Limb (tissue), 2 donors: ENCODE measurements at regions not wholly inside any gene's neighbourhood (a gene's known extent, or its start where the extent isn't known, plus 50 kb on each side); places are given as distances from the start of the nearest gene placed in this dataset.
A peak's percentile ranks its signal among the peaks of the same experiment; 100 is the strongest.

Experiments used
- DNase-seq, 2 donors: peaks; one replicate each; pipeline ENCODE4 v3.0.0-alpha.2; 2016; ENCODE audit errors: extremely low spot score in 2 of 2

DNA sequence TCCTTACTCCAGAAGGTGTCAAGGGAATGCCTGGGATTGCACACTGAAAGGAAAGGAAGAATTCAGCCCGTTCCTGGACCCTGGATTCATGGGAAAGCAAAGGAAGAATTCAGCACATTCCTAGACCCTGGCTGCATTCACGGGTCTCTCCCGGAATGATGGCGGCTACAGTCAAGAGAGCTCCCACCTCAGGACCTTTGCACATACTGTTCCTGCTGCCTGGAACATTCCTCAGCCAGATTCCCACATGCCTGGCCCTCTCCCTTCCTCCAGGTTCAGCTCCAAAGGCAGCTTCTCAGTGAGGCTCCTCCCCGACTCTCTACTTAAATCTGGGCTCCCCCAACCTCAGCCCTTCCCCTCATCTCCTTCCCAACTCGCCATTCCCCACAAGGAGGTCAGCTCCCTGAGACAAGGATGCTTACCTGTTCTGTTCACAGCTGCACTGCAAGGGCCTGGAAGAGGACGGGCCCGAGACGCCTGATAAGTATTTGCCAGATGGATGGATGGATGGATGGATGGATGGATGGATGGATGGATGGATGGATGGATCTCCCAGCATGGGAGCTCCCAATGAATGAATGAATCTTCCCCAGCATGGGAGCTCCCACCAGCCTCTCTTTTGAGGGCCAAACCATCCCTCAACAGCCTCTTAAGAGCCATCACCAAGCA lies 77.4 kb downstream of the NCOR2 start:
- no peak for DNase-seq

DNA sequence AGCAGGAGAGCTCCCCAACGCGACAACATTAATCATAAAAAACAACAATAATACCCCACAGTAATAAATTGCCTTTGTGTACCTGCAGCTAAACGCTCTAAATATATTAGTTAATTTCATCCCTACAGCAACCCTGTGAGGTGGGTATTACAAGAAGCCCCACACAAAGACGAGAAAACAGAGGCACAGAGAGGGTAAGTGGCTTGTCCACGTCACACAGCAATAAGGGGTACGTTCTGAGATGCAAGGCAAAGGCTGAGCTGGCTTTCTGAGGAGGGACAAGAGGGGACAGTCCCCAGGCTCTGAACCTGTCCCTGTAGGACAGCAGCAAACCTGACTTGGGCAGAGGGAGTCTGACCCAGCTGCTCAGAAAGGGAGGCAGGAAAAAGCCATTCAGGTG lies 78.2 kb downstream of the NCOR2 start:
- DNase-seq, result no peak

DNA sequence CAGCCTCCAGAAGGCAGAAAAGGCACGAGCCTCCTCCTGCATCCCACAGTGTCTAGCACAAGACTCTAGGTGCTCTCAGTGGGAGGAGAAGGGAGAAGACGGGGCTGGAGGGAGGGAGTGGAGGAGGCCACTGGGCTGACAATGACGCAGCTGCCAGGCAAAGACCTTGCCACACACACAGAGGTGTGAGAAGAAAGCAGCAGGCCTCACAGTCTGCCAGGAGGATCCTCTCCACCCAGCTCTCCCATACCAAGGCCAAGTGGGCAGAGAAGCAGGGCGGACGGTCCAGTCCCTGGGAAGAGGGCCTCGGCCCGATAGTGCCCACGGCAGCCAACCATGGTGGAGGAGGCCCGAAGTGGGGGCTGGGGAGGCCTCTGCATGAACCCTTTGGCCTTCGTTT lies 78.9 kb downstream of the NCOR2 start:
- no peak for DNase-seq

DNA sequence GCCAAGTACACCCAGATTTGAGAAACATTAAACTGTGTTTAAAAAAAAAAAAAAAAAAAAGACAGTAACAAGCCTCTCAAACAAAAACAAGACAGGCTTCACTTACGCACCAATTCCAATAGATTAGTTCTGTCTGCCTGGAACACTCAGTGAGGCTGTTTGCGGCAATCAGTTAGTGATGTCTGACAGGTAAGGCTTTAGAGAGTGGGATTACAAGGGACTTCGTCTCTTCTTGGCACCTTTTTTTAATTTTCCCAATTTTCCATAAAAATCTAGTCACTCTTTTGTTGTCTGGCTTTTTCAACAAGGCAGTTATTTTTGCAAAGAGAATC lies 79.6 kb downstream of the NCOR2 start:
- DNase-seq, result no peak

DNA sequence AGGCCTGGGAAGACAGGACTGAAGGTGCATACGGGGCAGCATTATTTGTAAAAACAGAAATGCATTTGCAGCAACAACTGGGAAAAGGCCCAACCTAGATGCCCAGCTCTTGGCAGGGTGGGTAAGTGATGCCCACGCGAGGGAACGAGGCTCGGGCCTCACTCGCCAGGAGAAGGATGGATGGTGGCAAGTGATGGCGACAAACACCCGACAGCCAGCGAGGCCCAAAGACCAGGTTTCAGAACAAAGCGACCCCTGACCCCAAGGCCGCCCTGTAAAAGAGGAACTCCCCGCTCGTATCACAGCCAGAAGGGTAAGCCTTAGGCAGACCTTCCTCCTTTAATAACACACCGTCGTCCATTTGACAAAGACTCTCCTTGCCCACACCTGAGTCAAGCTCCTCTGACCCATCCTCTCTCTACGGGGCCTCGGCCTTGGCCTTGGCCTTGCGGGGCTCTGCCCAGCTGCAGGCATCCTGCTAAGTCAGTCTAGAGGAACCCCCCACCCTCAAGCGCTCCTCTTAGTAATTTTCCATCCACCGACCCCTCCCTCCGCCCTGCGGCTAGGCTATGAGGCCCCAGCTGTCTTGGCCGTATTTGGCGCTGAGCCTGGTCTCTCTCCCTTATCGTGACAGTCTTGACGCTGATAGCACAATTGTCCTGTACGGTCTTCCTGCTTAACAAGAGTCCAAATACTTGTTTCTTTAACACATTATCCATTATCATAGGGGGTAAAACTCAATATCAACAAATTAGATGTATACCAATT lies 80.2 kb downstream of the NCOR2 start:
- DNase-seq, result peak; percentile 63

DNA sequence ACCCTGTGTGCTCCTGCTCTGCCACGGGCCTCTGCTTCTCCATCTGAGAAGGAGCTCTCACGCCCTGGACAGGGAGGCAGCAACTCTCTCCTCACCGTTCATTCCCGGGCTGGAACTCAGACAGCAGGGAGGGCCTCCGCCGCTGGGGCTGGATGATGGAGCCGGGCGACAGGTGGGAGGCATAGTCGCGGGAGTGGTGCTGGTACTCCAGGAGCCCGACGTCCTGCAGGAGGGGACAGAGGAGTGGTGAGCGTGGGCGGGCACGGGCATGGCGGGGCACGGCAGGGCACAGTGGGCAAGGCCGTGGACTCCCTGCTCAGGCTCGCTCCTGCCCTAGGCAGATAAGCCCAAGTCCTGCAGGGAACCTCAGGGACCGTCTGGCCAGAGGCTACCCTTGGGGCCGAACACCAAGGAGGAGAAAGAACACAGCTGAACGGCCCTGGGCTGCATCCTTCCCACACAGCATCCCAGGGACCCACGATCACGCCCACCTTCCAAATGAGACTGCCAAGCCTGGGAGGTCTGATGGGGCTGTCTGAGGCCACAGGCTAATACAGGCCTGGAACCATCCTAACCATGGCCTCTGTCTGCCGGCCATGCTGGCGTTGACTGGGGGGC lies 81.0 kb downstream of the NCOR2 start:
- DNase-seq, result no peak

DNA sequence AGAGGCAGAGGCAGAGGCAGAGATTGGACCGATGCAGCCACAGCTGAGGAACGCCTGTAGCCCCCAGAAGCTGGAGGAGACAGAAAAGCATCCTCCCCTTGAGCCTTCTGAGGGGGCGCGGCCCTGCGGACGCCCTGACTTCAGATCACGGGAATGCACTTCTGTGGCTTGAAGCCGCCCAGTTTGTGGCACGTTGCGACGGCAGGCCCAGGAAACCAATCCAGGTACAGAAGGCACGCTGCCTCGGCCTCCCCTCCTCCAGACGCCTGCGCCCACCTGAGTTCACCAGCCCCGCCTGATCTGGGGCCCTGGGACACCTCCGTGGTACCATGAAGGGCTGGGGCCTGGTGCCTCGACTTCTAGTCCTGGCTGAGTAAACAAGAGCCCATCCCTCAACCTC lies 82.0 kb downstream of the NCOR2 start:
- no peak for DNase-seq

DNA sequence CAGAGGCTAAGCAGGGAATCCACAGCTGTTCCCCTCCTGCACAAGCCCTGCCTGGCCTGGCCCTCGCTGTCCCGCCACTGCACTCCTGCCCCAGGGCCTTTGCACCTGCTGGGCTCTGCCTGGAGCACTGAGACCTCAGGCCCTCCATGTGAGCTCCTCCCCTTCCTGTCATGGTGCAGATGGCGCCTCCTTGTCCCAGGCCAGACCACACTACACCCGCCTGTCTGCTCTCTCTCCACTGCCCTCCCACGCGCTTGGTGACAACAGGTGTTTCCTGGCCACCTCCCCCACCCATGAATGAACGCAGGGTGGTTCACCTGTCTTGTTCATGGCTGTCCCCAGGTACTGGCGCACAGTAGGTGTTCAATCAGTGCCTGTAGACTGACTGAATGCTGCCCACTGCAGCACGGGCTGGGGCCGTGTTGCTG lies 82.9 kb downstream of the NCOR2 start:
- DNase-seq, result no peak

DNA sequence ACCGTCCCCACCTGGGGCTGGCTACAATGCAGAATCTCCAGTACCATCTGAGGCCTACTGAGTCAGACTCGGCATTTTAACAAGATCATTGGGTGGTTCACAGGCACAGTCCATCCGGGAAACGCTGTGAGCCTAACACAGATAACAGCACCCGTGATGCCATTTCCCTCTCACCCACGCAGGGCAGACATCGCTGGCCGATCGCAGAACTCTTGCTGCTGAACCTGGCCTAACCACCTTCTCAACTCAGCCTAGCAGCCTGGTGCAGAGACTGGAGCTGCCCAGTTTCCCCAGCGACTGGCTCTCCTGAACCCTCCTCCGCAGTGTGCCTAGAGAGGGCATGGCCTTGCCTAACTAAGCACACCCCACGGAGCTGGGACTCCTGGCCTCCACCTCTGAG lies 83.3 kb downstream of the NCOR2 start:
- DNase-seq, result no peak

DNA sequence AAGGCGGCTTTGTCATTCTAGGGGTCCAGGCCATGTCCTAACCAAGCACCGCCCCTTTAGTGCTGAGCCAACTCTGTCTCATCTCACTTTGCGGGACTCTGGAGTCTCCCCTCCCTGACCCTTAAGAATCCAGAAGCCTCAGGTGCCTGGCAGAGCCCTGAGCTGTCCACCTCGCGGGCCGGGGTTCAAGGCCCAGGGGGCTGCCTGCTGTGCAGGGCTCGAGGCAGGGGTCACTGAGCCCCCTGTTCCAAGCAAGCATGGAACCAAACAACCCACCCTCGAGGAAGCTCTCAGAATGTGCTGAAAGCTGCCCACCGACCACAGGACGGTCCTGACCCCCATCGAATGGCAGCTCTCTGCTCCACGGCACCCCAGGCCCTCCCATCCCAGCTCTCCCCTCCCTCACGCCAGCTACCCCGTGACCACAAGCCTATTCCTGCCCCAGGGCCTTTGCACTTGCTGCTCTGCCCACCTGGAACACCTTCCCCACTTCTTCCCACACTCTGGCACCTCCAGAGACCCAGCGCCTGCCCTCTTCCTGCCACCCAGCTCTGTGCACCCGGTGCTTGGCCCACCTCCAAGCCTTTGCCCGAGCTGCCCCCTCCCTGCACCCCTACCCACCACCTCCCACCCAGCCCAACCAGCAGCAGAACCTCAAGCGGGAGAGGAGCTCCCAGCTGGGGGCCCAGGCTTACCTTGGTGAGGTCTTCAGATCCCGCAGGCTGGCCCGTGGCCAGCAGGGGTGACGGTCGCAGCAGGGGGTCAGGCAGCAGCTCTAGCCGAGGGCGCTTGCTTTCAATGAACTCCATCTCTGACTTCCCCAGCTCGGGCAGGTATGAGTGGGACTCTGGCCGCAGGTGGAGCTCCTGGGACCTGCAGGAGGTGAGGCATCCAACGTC lies 84.3 kb downstream of the NCOR2 start:
- DNase-seq, result no peak

DNA sequence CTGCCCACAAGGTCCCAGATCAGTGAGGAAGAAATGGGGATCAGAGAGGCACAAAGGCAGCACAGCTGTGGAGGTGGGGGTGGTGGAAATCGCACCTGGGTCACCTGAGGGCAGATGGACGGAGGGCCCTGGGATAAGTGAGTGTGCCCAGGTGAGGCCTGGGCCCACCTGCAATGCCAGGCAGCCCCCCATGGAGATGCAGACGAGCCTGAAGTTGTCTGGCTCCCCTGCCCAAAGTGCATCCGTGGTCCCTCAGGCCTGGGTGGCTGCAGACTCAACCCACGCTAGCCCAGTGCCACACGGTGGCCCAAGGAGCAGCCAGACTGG lies 84.9 kb downstream of the NCOR2 start:
- DNase-seq, result no peak

DNA sequence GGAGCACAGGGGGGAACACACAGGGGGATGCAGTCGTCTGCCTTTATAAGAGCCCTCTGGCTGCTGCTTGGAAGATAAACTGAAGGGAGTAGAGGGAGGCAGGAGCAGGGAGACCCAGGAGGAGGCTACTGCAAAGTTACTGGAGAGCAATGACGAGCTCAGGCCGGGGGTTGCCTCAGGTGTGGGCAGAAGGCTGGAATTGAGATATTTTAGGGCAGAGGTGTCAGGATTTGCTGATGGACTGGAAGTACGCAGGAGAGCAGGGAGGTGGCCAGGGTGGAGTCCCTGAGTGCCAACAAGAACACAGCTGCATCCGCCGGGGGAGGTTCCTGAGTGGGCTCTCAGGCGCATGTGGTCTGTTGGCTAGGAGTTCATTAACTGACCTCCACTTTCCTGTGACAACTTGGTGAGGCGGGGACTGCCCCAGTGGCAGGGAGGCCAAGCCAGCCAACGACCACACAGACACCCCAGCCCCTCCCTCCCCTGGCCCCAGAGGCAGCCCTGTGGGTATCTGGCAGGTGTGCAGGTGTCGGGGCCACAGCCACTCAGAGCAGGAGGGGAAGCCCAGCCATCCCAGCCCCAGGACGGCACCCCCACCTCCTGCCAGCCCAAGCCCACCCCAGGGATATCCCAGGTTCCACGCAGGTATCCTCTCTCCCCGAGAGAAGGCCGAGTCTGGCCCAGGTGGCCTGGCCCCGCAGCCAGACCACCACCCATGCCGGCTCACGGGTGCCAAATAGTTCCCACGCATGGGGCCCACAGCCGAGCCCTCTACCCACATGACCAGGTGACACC lies 85.4 kb downstream of the NCOR2 start:
- no peak for DNase-seq

DNA sequence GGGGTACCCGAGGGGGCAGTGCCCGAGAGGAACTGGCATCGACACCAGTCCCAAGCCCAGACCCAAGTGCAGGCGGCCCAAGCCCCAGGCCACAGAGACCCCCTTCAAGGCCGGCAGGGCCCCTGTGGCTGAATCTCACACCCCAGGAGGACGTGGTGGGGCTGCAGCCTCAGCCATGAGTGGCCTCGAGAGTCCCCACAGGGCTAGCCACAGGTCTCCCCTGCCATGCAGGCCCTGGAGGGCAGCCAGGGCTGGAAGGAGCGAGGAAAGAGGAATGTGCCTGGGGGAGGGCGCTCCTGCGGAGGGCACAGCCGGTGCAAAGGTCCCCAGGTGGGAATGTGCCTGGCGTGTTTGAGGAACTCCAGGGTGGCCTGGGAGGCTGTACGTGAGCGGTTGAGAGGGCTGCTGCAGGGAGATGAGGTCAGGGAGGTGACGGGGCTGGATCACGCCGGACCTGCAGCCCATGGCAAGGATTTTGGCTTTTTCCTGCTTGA lies 86.1 kb downstream of the NCOR2 start:
- DNase-seq, result no peak

DNA sequence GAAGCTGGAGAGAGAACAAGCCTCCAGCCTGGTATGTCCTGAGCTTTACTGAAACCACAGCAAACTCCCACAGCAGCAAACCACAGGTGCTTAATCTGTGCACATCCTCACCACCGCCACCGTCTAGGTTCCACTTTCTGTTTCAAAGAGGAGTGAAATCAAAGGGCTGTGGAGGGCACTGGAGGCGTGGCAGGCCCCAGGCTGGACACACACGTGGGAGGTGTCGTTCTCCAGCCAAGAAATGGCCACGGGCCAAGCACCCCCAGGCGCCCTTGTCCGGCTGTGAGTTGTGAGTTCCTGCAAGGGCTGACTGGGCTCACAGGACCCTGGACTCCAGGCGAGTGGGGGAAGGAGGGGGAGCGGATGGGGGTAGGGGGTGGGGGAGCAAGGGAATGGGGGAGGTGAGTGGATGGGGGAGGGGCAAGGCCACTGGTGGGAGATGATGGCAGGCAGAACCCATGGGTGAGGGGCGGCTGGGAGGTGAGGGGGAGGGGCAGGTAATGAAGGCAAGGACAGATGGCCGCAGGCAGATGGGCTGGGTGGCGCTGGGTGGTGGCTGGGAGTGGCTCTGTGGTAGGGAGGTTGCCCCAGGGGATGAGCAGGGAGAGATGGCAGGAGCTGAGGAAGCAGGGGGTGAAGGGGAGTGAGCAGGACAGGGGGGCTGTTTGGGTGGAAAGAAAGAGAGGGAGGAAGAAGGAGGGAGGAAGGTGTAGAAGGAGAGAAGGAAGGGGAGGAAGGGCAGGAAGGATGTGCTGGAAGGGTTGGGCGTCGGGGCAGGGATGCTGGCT lies 86.7 kb downstream of the NCOR2 start:
- DNase-seq, result no peak

DNA sequence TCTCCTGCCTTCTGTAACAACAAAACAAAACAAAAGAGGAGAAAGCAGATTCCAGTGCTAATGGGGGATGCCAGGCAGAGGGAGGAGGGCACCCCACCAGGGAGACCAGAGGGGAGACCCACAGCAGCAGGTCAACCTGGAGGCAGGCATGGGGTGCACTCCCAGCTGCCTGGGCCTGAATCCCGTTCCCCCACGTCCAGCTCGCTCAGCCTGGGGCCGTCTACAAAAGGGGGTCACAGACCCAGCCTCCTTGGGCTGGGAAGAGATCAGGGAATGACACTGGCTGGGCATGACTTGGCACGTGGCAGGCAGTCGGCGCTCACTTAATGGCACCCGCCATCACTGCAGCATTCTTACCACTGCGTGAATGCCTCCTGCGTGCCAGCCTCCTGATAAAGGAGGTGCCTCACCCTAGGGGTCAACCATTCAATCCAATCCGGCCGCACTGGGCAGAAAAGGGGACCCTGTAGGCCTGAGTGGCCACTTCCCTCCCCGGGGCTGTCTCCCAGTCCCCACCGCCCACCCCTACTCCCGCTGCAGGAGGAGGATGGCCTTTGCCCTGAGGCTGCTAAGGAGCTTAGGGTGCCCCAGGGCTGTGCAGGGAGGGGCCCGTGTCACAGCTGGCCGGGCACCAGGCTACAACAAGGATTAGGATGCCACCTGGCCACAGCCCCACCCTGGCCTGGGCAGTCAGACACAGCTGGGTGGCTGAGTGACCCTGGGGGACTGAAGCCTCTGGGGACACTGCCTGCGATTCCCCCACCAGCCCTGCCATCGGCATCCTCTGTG lies 87.5 kb downstream of the NCOR2 start:
- no peak for DNase-seq

DNA sequence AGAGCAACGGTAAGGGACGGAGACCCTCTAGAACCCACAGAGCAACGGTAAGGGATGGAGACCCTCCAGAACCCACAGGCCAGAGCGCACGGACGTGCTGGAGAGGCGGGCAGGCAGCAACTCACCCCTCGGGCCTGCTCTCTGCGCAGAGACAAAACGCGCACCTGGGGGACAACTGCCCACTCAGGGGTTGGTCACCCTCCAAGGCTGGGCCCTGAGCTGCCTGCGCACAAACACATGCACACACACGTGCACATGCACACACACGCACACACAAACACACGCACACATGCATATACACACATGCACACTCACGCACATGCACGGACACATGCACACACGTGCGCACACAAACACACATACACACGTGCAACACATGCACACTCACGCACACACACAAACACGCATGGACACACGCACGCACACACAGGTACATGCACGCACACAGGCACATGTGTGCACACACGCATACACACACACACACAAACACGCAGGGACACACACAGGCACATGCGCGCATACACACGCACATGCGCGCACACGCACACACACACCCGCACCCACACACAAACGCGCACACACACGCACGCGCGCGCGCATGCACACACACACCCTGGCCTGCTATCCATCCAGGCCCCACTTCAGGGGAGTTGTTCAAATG lies 88.3 kb downstream of the NCOR2 start:
- DNase-seq, result no peak

DNA sequence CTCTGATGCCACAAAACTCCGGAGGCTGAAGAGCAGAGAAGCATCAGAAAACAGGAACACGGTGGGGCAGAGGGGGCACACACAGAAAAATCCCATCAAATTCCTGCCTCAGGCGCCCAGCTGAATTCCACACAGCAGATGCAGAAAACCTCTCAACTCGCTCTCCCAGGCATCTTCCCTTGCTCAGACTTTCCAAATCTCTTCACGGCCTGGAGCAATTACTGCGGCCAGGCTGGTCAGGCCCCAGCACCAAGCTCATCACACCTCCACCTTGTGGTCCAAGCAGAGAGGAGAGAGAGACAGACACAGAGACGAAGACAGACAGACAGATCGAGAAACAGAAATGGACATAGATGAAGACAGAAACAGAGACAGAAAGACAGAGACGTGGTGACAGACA lies 89.0 kb downstream of the NCOR2 start:
- DNase-seq, result no peak

DNA sequence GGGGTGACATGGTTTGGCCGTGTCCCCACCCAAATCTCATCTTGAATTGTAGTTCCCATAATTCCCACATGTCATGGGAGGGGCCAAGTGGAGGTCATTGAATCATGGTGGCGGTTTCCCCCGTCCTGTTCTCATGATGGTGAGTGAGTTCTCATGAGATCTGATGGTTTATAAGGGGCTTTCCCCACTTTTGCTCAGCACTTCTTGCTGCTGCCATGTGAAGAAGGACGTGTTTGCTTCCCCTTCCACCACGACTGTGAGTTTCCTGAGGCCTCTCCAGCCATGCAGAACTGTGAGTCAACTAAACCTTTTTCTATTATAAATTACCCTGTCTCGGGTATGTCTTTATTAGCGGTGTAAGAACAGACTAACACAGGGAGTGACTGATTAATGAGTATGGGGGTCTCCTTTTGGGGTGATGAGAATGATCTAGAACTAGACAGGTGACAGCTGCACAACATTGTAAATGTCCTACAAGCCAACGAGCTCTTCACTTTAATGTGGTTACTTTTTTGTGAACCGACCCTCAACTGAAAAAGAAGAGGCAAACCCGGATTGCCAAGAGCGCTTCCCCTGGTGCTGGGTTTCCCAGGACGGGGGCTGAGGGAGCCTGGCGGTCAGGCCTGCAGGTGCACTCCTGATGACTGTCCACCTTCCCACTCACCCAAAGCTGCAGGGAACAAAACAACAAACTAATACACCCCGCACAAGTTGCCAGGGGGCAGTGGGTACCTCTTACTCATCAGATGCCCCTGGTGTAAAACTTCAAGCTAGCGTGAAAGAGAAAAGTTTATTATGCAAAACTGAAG lies 90.1 kb downstream of the NCOR2 start:
- no peak for DNase-seq
